CD14-positive monocyte (primary cell): ENCODE measurements at regions not wholly inside any gene's neighbourhood (a gene's known extent, or its start where the extent isn't known, plus 50 kb on each side); places are given as distances from the start of the nearest gene placed in this dataset.

Experiments
- DNase-seq, 3 donors: peaks; one replicate each; pipeline ENCODE4 v3.0.0-alpha.2; 2011 to 2022
- H2AFZ ChIP-seq: 2 replicates; pipeline ENCODE4 v1.6.0; 2012; ENCODE audit warnings: mild to moderate bottlenecking, low read depth, low read length, inconsistent platforms; ENCODE audit not compliant: insufficient read depth, poor library complexity, severe bottlenecking
- H3K27ac ChIP-seq, 2 donors: 1 replicate in 1 of 2; 2 replicates in 1 of 2; pipeline ENCODE4 v1.5.1; 2012 to 2013; ENCODE audit warnings: low read length in 2 of 2, control low read depth in 1 of 2, inconsistent platforms in 1 of 2, low read depth in 1 of 2, mild to moderate bottlenecking in 1 of 2
- H3K27me3 ChIP-seq, 2 donors: one replicate each; pipeline versions ENCODE4 v1.6.0 to v1.6.1; 2011 to 2013; ENCODE audit warnings: low read length in 2 of 2; ENCODE audit not compliant: control insufficient read depth in 2 of 2, insufficient read depth in 2 of 2
- H3K36me3 ChIP-seq, 2 donors: replicated peaks in 1 of 2; 1 replicate in 1 of 2; 2 replicates in 1 of 2; pipeline versions ENCODE4 v1.5.1 to v1.6.1; 2012 to 2013; ENCODE audit warnings: low read length in 2 of 2, control low read depth in 1 of 2, inconsistent platforms in 1 of 2, mild to moderate bottlenecking in 1 of 2; ENCODE audit not compliant: insufficient read depth in 2 of 2, control insufficient read depth in 1 of 2
- H3K4me1 ChIP-seq, 2 donors: 1 replicate in 1 of 2; 2 replicates in 1 of 2; pipeline versions ENCODE4 v1.5.1 to v1.6.1; 2012 to 2013; ENCODE audit warnings: low read length in 2 of 2, control low read depth in 1 of 2, inconsistent platforms in 1 of 2, mild to moderate bottlenecking in 1 of 2, moderate library complexity in 1 of 2; ENCODE audit not compliant: insufficient read depth in 2 of 2, control insufficient read depth in 1 of 2
- H3K4me2 ChIP-seq: replicated peaks from 2 replicates; pipeline ENCODE3; 2012; ENCODE audit warnings: low read length, moderate library complexity, mild to moderate bottlenecking; ENCODE audit not compliant: poor library complexity, severe bottlenecking; ENCODE audit errors: extremely low read depth
- H3K4me3 ChIP-seq, 3 experiments: fragments of 200-600 bp in 1 of 3; sonication (generic) in 1 of 3; replicated peaks in 1 of 3; 1 replicate in 2 of 3; 2 replicates in 1 of 3; pipeline ENCODE4 v1.5.1; 2011 to 2013; ENCODE audit warnings: low read length in 3 of 3, mild to moderate bottlenecking in 3 of 3, control low read depth in 2 of 3, low read depth in 2 of 3, inconsistent platforms in 1 of 3, moderate library complexity in 1 of 3
- H3K79me2 ChIP-seq: 2 replicates; pipeline ENCODE4 v1.6.0; 2012; ENCODE audit warnings: mild to moderate bottlenecking, control low read depth, inconsistent platforms, low read length, moderate library complexity; ENCODE audit not compliant: insufficient read depth
- H3K9ac ChIP-seq: 2 replicates; pipeline ENCODE4 v1.6.0; 2017; ENCODE audit warnings: low read length, mild to moderate bottlenecking; ENCODE audit not compliant: insufficient read depth, poor library complexity, severe bottlenecking
- H3K9me3 ChIP-seq, 2 donors: replicated peaks in 1 of 2; 1 replicate in 1 of 2; 2 replicates in 1 of 2; pipeline versions ENCODE4 v1.5.1 to v1.6.1; 2012 to 2013; ENCODE audit warnings: low read length in 2 of 2, control low read depth in 1 of 2; ENCODE audit not compliant: control insufficient read depth in 1 of 2, insufficient read depth in 1 of 2
- H4K20me1 ChIP-seq: 2 replicates; pipeline ENCODE4 v1.6.0; 2012; ENCODE audit warnings: mild to moderate bottlenecking, low read length, control low read depth, moderate library complexity; ENCODE audit not compliant: insufficient read depth
- H3K27ac Mint-ChIP-seq, 7 donors: one replicate each; pipeline ENCODE4 v1.8.0; 2020; ENCODE audit warnings: mild to moderate bottlenecking in 7 of 7, mixed read lengths in 7 of 7, moderate library complexity in 6 of 7, inconsistent platforms in 2 of 7
- H3K27me3 Mint-ChIP-seq, 3 donors: one replicate each; pipeline ENCODE4 v1.8.0; 2021 to 2022; ENCODE audit warnings: low read depth in 3 of 3, mild to moderate bottlenecking in 3 of 3, mixed read lengths in 3 of 3, moderate library complexity in 3 of 3, inconsistent platforms in 1 of 3
- H3K36me3 Mint-ChIP-seq, 2 donors: one replicate each; pipeline ENCODE4 v1.8.0; 2020; ENCODE audit warnings: mixed read lengths in 2 of 2, inconsistent platforms in 1 of 2, mild to moderate bottlenecking in 1 of 2
- H3K4me1 Mint-ChIP-seq: one replicate; pipeline ENCODE4 v1.8.0; 2020; ENCODE audit warnings: mild to moderate bottlenecking, mixed read lengths
- H3K4me3 Mint-ChIP-seq, 2 donors: one replicate each; pipeline ENCODE4 v1.8.0; 2020; ENCODE audit warnings: mild to moderate bottlenecking in 2 of 2, mixed read lengths in 2 of 2, moderate library complexity in 1 of 2
- H3K9me3 Mint-ChIP-seq, 7 donors: one replicate each; pipeline ENCODE4 v1.8.0; 2020 to 2022; ENCODE audit warnings: mixed read lengths in 7 of 7, mild to moderate bottlenecking in 6 of 7, moderate library complexity in 6 of 7, inconsistent platforms in 2 of 7
- CTCF ChIP-seq: fragments of 200-600 bp; IDR thresholded peaks from one replicate; pipeline ENCODE4 v1.8.0; 2022; ENCODE audit warnings: antibody characterized with exemption, mild to moderate bottlenecking
- WGBS: methylation state at CpG from one replicate; pipeline ENCODE4 v1.1.5; 2013; ENCODE audit warnings: missing lambda C conversion rate; ENCODE audit not compliant: insufficient coverage; 5-methylcytosine and 5-hydroxymethylcytosine counted together
- intact Hi-C, 2 donors: fragments of 100-400 bp; cut with micrococcal nuclease; formaldehyde crosslinking; loops; one replicate each; pipeline versions ENCODE4 v1.15.0 to v1.15.1; 2023

DNA sequence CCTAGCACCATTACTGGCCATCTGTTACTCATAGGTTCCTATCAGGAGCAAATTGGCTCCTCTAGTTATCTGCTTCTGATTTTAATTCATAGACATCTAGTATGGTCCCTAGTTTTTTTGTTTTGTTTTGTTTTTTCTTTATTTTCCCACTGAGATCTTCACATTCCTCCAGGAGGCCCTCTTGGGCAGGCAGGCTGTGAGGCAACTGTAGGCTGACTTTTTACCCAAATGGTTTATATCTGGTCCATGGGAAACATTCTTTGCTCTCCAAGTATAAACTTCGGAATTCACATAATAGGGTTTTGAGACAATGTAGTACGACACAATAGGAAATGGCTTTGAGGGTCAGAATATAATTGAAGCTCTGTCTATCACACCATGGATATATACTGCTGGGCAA lies 250.9 kb upstream of the DAB2 start:
- Histone ChIP-seq H3K27ac (no peak overlapping the region), H3K9ac (no peak overlapping the region), H3K36me3 (no peaks in the 10 kb centered on the region), H3K79me2 (no peaks in the 10 kb centered on the region), H3K4me2 (no peak overlapping the region), H3K9me3 (no peaks in the 10 kb centered on the region), H3K4me3 (no peak overlapping the region), H4K20me1 (no peaks in the 10 kb centered on the region), H3K27me3 (no peaks in the 10 kb centered on the region), H2AFZ (no peak overlapping the region), H3K4me1 (no peaks in the 10 kb centered on the region)
- H3K27me3 Mint-ChIP-seq: peaks cover 2 to 5% (median 3%) of the 10 kb centered on the region in 3 donors
- no peak overlapping the region for H3K4me3 Mint-ChIP-seq
- intact Hi-C loops: no loop called here
- no peak for TF ChIP-seq CTCF
- no CpG with 5 or more reads among the region's 2 CpGs for WGBS
- H3K27ac Mint-ChIP-seq: no peak overlapping the region
- H3K36me3 Mint-ChIP-seq: no peaks in the 10 kb centered on the region
- peaks cover 0 to 2% (median 0%) of the 10 kb centered on the region in 7 donors for H3K9me3 Mint-ChIP-seq
- H3K4me1 Mint-ChIP-seq: no peaks in the 10 kb centered on the region
- DNase-seq: no peak

DNA sequence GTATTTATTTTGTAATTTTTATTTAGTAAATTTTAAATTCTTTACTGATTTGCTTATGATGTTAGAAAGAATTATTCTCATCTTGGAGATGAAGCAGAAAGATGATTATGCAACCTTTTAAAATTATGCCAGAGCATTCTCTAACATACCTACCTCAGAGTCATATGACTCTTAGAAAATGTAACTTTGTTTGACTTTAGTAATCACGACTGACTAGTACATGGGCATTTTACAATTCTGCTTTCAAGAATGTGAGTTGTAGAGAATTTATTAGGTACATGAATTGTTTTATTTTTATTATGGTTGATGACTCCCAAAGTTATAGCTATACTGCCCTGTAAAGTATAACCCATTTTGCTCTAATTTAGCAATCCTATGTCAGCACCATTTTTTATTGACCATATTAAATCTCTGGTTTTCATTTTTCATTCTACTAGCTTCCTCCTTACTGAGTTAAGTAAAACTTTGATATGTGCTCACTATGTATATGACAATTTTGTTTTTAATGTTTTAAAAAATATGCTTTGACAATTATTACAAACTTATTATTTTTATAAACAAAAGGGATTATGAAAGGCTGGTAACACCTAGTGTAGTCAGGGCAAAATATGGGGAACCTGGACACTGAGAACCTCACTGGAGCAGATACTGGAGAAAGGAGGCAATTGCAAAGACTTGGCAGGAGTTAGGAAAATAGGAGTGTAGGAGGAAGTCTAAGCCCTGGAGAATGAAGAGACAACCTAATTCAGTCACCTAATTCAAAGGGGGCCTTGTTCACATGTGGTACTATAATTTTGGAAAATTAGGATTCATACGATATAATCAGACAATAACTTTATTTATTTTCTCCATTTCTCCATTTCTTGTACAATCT lies 249.7 kb upstream of the DAB2 start:
- Mint-ChIP-seq H3K27me3 (peaks cover 2 to 5% (median 3%) of the 10 kb centered on the region in 3 donors), H3K36me3 (no peaks in the 10 kb centered on the region), H3K9me3 (peaks cover 0 to 5% (median 0%) of the 10 kb centered on the region in 7 donors), H3K27ac (no peak overlapping the region), H3K4me1 (no peaks in the 10 kb centered on the region), H3K4me3 (no peak overlapping the region)
- H3K79me2 ChIP-seq: no peaks in the 10 kb centered on the region
- H3K27me3 ChIP-seq: no peaks in the 10 kb centered on the region
- DNase-seq: no peak
- no peak overlapping the region for H3K4me3 ChIP-seq
- no peaks in the 10 kb centered on the region for H3K9me3 ChIP-seq
- intact Hi-C loops: no loop called here
- no peak overlapping the region for H2AFZ ChIP-seq
- no peak overlapping the region for H3K4me2 ChIP-seq
- H3K4me1 ChIP-seq: no peaks in the 10 kb centered on the region
- H4K20me1 ChIP-seq: no peaks in the 10 kb centered on the region
- H3K36me3 ChIP-seq: no peaks in the 10 kb centered on the region
- TF ChIP-seq CTCF: no peak
- WGBS: 100% methylated on average over 1 of the region's 2 CpGs
- no peak overlapping the region for H3K9ac ChIP-seq
- no peak overlapping the region for H3K27ac ChIP-seq
